B cell (primary cell): ENCODE measurements at regions not wholly inside any gene's neighbourhood (a gene's known extent, or its start where the extent isn't known, plus 50 kb on each side); places are given as distances from the start of the nearest gene placed in this dataset.

ENCODE experiments used
- ATAC-seq: fragments of 200-7000 bp; cut with Tn5 transposase; one replicate; pipeline ENCODE4 v1.10.0; 2021; ENCODE audit warnings: low read depth, mild to moderate bottlenecking, moderate number of reproducible peaks, moderate library complexity
- CTCF ChIA-PET: fragments of 350-600 bp; sonication (Branson Sonifier 250); formaldehyde crosslinking; loops from one replicate; lab custom pipeline; 2021; ENCODE audit warnings: antibody characterized with exemption, inconsistent platforms; lab: Charles Lee
- POLR2A ChIA-PET: fragments of 350-600 bp; sonication (Branson Sonifier 250); formaldehyde crosslinking; loops from one replicate; lab custom pipeline; 2021; ENCODE audit warnings: antibody characterized with exemption; lab: Charles Lee
- DNase-seq: peaks from one replicate; pipeline ENCODE4 v3.0.0; 2013
- H2AFZ ChIP-seq: 2 replicates; pipeline ENCODE4 v1.6.1; 2012; ENCODE audit warnings: mild to moderate bottlenecking, low read depth, low read length; ENCODE audit not compliant: insufficient read depth, poor library complexity, severe bottlenecking
- H3K27ac ChIP-seq, 2 donors: 1 replicate in 1 of 2; 2 replicates in 1 of 2; pipeline ENCODE4 v1.5.1; 2012 to 2013; ENCODE audit warnings: low read length in 2 of 2, mild to moderate bottlenecking in 2 of 2, moderate library complexity in 1 of 2
- H3K27me3 ChIP-seq, 4 experiments: fragments of 200-600 bp in 1 of 4; sonication (generic) in 1 of 4; replicated peaks in 1 of 4; 1 replicate in 2 of 4; 2 replicates in 2 of 4; pipeline versions ENCODE4 v1.6.1 to v1.7.0; 2013 to 2016; ENCODE audit warnings: low read length in 3 of 4, mild to moderate bottlenecking in 2 of 4, mixed read lengths in 1 of 4, moderate library complexity in 1 of 4; ENCODE audit not compliant: insufficient read depth in 4 of 4, control insufficient read depth in 3 of 4; ENCODE audit errors: control extremely low read depth in 1 of 4
- H3K36me3 ChIP-seq, 2 experiments: replicated peaks in 1 of 2; 1 replicate in 1 of 2; 2 replicates in 1 of 2; pipeline versions ENCODE4 v1.6.1 to v1.7.1; 2013; ENCODE audit warnings: low read length in 1 of 2; ENCODE audit not compliant: insufficient read depth in 2 of 2, control insufficient read depth in 1 of 2; ENCODE audit errors: control extremely low read depth in 1 of 2, extremely low read depth in 1 of 2
- H3K4me1 ChIP-seq, 2 donors: fragments of 200-600 bp in 1 of 2; sonication (generic) in 1 of 2; 1 replicate in 1 of 2; 2 replicates in 1 of 2; pipeline versions ENCODE4 v1.5.1 to v1.6.1; 2013 to 2017; ENCODE audit warnings: low read length in 2 of 2; ENCODE audit not compliant: control insufficient read depth in 2 of 2, insufficient read depth in 2 of 2
- H3K4me2 ChIP-seq: replicated peaks from 2 replicates; pipeline ENCODE3; 2012; ENCODE audit warnings: mild to moderate bottlenecking, low read depth, low read length; ENCODE audit not compliant: poor library complexity, severe bottlenecking
- H3K4me3 ChIP-seq, 5 experiments: fragments of 200-600 bp in 1 of 5; sonication (generic) in 1 of 5; 1 replicate in 3 of 5; 2 replicates in 2 of 5; pipeline versions ENCODE4 v1.5.1 to v1.7.0; 2011 to 2016; ENCODE audit warnings: low read length in 4 of 5, mild to moderate bottlenecking in 4 of 5, low read depth in 2 of 5, control low read depth in 1 of 5, moderate library complexity in 1 of 5; ENCODE audit not compliant: insufficient read depth in 1 of 5; ENCODE audit errors: control extremely low read depth in 1 of 5, extremely low read depth in 1 of 5
- H3K79me2 ChIP-seq: fragments of 200-600 bp; sonication (generic); one replicate; pipeline ENCODE4 v1.6.0; 2016; ENCODE audit warnings: low read length; ENCODE audit not compliant: control insufficient read depth, insufficient read depth
- H3K9ac ChIP-seq: fragments of 200-600 bp; sonication (generic); 2 replicates; pipeline ENCODE4 v1.6.1; 2017; ENCODE audit warnings: mild to moderate bottlenecking, low read length, moderate library complexity
- H3K9me3 ChIP-seq, 3 donors: one replicate each; pipeline versions ENCODE4 v1.6.1 to v1.7.1; 2013; ENCODE audit warnings: low read length in 2 of 3; ENCODE audit not compliant: control insufficient read depth in 2 of 3, insufficient read depth in 1 of 3; ENCODE audit errors: control extremely low read depth in 1 of 3
- H4K20me1 ChIP-seq: 2 replicates; pipeline ENCODE4 v1.6.0; 2012; ENCODE audit warnings: mild to moderate bottlenecking, low read length; ENCODE audit not compliant: insufficient read depth, control insufficient read depth, poor library complexity, severe bottlenecking
- H3K27ac Mint-ChIP-seq: one replicate; pipeline ENCODE4 v1.8.0; 2021; ENCODE audit warnings: mixed read lengths
- H3K27me3 Mint-ChIP-seq: one replicate; pipeline ENCODE4 v1.8.0; 2021; ENCODE audit warnings: mixed read lengths
- H3K4me1 Mint-ChIP-seq: one replicate; pipeline ENCODE4 v1.8.0; 2021; ENCODE audit warnings: mixed read lengths
- H3K4me3 Mint-ChIP-seq: one replicate; pipeline ENCODE4 v1.8.0; 2021; ENCODE audit warnings: mixed read lengths
- H3K9me3 Mint-ChIP-seq: one replicate; pipeline ENCODE4 v1.8.0; 2022; ENCODE audit warnings: mixed read lengths; ENCODE audit not compliant: insufficient read depth
- EZH2 ChIP-seq: IDR thresholded peaks from 2 replicates; pipeline ENCODE4 v1.6.1; 2012; ENCODE audit warnings: borderline replicate concordance, low read depth, mild to moderate bottlenecking, moderate library complexity, low read length; ENCODE audit not compliant: insufficient read depth, poor library complexity, severe bottlenecking
- WGBS: methylation state at CpG from one replicate; pipeline ENCODE4 v1.1.5; 2013; ENCODE audit warnings: missing lambda C conversion rate; ENCODE audit not compliant: insufficient coverage; 5-methylcytosine and 5-hydroxymethylcytosine counted together
- intact Hi-C: fragments of 100-400 bp; cut with micrococcal nuclease; formaldehyde crosslinking; loops from one replicate; pipeline ENCODE4 v1.10.0; 2022
- TF ChIP-seq, protein P1 (sequence below): fragments of 200-600 bp; IDR thresholded peaks from one replicate; pipeline ENCODE4 v1.8.0; 2022; ENCODE audit warnings: antibody characterized with exemption, mild to moderate bottlenecking

- Histone ChIP-seq H3K4me3 (no peak overlapping the region), H3K27ac (no peak overlapping the region), H3K9ac (no peak overlapping the region), H3K36me3 (no peaks in the 10 kb centered on the region), H3K4me2 (no peak overlapping the region), H3K27me3 (peaks cover 0 to 5% (median 0%) of the 10 kb centered on the region in 4 experiments), H3K9me3 (no peaks in the 10 kb centered on the region), H3K4me1 (peaks cover 27 to 32% of the 10 kb centered on the region in 2 donors), H3K79me2 (no peaks in the 10 kb centered on the region), H2AFZ (no peak overlapping the region), H4K20me1 (no peaks in the 10 kb centered on the region)
- Mint-ChIP-seq H3K4me3 (no peak overlapping the region), H3K27me3 (peaks cover 14% of the 10 kb centered on the region), H3K27ac (no peak overlapping the region), H3K9me3 (no peaks in the 10 kb centered on the region), H3K4me1 (peaks cover 29% of the 10 kb centered on the region)
- intact Hi-C loops, result no loop called here
- 86% methylated on average over 1 of the region's 3 CpGs for WGBS
- POLR2A ChIA-PET, result no interaction called here
- no peak for DNase-seq
- ATAC-seq, result no peak
- CTCF ChIA-PET, result interaction anchor here (0.5 kb wide), 1 partner anchor 1244 kb away, joined by 3 read pairs; no protein-coding TSS in a partner anchor
- TF ChIP-seq, protein P1, sequence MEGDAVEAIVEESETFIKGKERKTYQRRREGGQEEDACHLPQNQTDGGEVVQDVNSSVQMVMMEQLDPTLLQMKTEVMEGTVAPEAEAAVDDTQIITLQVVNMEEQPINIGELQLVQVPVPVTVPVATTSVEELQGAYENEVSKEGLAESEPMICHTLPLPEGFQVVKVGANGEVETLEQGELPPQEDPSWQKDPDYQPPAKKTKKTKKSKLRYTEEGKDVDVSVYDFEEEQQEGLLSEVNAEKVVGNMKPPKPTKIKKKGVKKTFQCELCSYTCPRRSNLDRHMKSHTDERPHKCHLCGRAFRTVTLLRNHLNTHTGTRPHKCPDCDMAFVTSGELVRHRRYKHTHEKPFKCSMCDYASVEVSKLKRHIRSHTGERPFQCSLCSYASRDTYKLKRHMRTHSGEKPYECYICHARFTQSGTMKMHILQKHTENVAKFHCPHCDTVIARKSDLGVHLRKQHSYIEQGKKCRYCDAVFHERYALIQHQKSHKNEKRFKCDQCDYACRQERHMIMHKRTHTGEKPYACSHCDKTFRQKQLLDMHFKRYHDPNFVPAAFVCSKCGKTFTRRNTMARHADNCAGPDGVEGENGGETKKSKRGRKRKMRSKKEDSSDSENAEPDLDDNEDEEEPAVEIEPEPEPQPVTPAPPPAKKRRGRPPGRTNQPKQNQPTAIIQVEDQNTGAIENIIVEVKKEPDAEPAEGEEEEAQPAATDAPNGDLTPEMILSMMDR, result no peak
- no peak for TF ChIP-seq EZH2
These were observed 297.5 kb upstream of the STT3B start for GRCh38 chr3:31235062-31235700.

DNA sequence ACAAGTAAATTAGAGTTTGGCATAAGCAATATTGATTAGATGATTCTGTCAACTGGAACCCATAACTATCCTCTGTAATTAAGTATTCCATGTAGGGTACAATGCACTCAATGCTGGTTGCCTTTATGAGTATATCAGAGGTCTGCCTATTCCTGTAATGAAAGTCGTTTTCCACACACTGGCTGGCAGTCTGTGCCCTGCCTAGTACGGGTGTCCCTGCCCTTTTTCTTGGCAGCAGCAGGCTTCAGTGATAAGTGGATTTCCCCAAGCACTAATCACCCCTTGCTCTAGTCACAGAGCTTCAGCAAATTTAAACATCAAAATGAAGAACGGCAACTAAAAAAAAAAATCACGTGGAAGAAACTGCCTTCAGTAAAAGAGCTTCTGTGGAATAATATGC is 294.8 kb upstream of the STT3B start:
- ChIA-PET POLR2A (no interaction called here), CTCF (no interaction called here)
- no peaks in the 10 kb centered on the region for H3K9me3 ChIP-seq
- TF ChIP-seq, protein P1, result no peak
- TF ChIP-seq EZH2, result no peak
- WGBS, result 92% methylated on average over 3 of the region's 4 CpGs
- H3K4me3 Mint-ChIP-seq, result no peak overlapping the region
- H3K27me3 Mint-ChIP-seq, result peaks cover 18% of the 10 kb centered on the region
- no peaks in the 10 kb centered on the region for H4K20me1 ChIP-seq
- no peak overlapping the region for H3K27ac Mint-ChIP-seq
- H3K9ac ChIP-seq, result no peak overlapping the region
- DNase-seq (no peak), ATAC-seq (no peak)
- intact Hi-C loops, result no loop called here
- no peak overlapping the region for H2AFZ ChIP-seq
- H3K9me3 Mint-ChIP-seq, result no peaks in the 10 kb centered on the region
- peaks cover 2% of the 10 kb centered on the region for H3K4me1 Mint-ChIP-seq
- no peaks in the 10 kb centered on the region for H3K79me2 ChIP-seq
- no peak overlapping the region for H3K27ac ChIP-seq
- peaks cover 2 to 5% of the 10 kb centered on the region in 2 donors for H3K4me1 ChIP-seq
- H3K4me3 ChIP-seq, result no peak overlapping the region
- H3K4me2 ChIP-seq, result no peak overlapping the region
- no peaks in the 10 kb centered on the region for H3K36me3 ChIP-seq
- H3K27me3 ChIP-seq, result peaks cover 0 to 5% (median 0%) of the 10 kb centered on the region in 4 experiments
